ENCODE measurements at regions not wholly inside any gene's neighbourhood (a gene's known extent, or its start where the extent isn't known, plus 50 kb on each side); places are given as distances from the start of the nearest gene placed in this dataset.
"Not testable (repeated sequence)": the region's sequence is repeated elsewhere in the genome, so short reads cannot be mapped to it uniquely, and the experiment has no call there.

DNA sequence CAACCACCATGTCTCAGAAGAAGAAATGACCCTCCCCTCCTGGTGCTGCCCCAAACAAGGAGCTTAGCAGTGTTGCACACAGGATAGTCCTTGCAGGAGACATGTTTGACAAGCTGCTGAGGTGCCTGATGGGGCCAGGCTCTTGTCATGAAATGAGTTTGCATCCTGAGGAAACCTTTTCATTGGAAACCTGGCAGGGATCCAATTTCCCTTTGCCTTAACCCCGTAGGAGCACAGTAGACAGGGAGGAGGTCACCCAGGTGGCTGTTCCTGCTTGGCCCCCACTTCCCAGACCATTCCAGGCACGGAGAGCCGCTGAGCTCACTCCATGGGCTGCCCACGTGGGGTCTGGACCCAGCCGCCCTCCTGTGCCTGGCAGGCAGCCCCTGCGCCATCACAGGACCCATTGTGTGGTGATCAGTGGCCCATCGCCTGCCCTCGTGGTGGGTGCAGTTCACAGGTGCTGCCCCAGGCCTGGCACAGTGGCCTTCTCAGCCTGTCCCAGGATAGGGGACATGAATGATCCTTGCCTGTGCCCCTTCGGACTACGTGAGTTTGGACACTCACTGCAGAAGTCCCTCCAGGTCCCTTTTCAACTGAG lies 247.4 kb downstream of the CCDC74A start:
- not testable (repeated sequence) for TF ChIP-seq POLR2A (IDR thresholded peaks at IDR 0.05; ENCODE audit: low read depth, low read length); POU2F2 (IDR thresholded peaks at IDR 0.05; ENCODE audit: low read depth, low read length); POLR2AphosphoS5 (IDR thresholded peaks at IDR 0.05; ENCODE audit: low read depth, low read length); TAF1 (IDR thresholded peaks at IDR 0.05; ENCODE audit: low read depth, low read length); SPI1 (IDR thresholded peaks at IDR 0.05; ENCODE audit: low read depth, low read length); PAX5 (IDR thresholded peaks at IDR 0.05; ENCODE audit: insufficient read depth, low read length, severe bottlenecking)
